HG03103 (cell line): ENCODE measurements at regions not wholly inside any gene's neighbourhood (a gene's known extent, or its start where the extent isn't known, plus 50 kb on each side); places are given as distances from the start of the nearest gene placed in this dataset.

Source experiments
- ATAC-seq: cut with Tn5 transposase; IDR thresholded peaks from one replicate; pipeline ENCODE4 v1.9.1; 2021; ENCODE audit warnings: low read depth; ENCODE audit not compliant: unreplicated experiment

DNA sequence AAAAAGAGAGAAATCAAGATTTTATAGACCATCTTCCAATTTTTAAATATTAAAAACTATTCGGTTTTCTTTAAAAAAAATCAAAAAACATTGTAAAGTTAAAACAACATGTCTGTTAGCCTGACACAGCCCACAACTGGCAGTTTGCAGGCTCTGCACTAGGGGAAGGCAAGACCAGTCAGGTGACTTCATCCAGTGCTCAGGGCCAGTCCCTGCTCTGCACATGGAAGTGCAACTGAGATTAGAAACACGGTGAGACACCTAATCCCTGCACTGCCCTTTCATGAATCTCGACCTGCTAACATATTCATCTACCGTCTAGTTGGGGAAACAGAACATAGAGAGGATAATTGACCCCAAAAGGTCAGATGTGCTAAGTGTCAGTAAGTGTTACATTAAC is 135.2 kb downstream of the BARD1 start:
- peak; percentile 78 for ATAC-seq

DNA sequence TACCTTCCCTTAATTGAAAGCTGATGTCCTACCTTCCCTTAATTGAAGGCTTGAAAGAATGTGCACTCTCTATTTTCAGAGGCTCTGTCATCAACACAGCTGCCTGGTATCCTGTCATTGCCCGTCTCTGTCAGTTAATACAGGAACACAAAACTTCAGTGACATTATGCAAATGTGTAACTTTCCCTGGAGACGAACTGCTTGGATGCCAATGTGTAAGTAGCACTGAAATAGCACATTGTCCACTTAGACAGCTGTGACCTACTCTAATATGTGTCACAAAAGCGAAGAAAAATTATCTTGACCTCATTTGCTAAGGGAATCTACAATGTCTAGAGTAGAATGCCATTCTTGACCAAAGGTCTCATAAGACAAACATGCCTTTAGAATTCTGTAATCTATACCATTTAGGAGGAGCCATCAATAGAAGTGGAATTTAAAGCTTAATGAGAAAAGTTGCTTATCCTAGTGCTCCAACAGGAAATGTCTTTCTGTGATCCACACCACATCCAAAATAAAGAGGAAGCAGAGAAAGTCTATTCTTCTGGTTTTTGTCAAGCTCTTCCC is 138.1 kb downstream of the BARD1 start:
- no peak for ATAC-seq

DNA sequence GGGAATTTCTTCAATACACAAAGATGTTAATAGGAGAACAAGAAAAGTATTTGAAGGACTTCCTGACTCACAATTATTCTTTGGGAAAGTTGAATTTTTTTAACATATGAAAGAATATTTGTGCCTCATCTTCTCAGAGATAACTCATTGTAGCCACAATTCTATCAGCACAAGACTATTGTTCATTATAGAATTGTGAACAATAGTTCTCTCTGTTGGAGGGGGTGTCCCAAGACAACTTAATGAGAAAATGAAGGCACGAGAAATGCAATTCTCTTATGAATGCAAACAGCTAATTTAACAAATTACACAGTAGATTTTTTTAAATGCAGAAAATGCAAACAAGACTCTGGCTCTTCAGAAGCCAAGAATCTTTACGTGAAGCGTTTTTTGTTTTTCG is 157.0 kb downstream of the BARD1 start:
- no peak for ATAC-seq

DNA sequence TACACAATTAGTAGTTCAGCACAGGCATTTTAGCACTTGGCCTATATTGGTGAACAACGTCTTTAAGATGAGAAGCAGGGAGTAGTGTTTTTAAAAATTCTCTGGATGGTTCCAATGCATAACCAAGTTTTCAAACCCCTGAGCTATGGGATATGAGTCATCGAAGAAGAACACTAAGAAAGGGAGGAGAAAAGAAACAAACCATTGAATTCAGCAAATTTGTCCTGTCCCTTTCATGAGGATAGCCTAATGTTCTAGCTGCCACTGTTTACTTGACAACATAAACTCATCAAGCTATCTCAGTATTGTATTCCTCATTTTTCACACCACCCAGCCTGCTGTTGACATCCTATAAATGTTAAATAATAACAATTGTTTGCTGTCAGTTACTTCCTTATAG is 158.0 kb downstream of the BARD1 start:
- no peak for ATAC-seq

DNA sequence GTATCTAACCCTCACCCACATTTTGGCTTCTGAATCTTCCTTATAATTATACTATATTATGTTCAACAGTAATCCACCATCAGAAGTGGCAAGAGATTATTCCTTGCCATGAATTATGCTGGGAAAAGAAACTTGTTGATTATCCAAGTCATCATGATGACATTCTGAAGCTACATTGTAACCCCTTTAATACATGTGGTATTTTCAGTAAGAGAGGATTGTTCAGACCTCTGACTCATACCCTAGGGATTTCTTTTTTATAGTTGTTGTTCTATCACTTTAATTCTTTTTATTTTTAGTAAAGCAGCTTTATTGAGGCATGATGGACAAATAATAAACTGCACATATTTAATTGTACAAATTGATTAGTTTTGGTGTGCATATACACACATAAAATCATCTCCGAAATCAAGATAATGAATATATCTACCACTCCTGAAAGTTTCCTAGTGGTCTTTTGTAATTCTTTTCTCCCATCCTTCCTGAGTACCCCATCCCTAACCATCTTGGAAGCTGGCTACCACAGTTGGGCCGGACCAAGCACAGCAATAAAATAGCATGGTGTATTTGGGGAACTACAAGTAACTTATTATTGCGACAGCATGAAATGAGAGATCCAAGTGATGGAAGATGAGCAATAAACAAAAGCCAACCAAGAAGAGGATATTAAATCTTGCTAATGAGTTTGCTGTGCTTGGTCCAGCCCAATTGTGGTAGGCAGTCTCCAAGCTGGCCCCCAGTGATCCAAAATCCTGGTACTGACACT is 159.9 kb downstream of the BARD1 start:
- no peak for ATAC-seq

DNA sequence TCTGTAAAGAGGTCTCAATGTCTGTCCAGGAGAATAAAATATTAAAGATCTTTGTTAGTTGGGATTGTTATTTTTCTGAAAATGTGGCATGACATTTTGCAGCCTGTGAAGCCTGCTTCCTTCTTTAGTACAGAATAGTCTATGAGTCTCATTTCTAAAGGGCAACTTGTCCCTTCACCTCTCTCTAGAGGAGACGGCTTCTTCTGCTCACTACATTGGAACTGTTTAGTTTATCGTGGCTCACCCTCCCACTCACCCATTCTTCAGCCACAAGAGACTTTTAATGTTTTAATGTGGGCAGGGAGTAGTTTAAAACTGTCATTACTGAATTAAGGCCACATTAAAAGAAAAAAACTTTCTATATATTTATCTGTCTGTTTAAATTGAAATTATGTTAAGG is 161.0 kb downstream of the BARD1 start:
- no peak for ATAC-seq

DNA sequence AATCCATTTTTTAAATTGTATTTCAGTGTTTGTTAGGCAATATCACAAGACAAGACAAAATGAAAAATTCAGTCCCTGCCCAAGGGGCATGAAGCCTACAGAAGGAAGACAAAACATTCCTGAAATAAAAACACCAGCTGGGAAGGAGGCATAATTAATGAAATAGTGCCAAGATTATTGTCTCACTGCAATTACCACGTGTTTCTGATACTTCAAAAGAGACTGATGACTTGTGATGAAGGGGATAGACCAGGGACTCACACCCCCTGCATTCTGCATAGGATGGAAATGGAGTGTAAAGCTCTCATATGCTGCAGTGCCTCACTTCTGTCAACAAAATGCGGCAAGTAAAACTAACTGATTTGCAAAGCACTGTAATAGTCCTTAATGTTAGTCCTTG is 178.1 kb downstream of the BARD1 start:
- ATAC-seq: no peak

DNA sequence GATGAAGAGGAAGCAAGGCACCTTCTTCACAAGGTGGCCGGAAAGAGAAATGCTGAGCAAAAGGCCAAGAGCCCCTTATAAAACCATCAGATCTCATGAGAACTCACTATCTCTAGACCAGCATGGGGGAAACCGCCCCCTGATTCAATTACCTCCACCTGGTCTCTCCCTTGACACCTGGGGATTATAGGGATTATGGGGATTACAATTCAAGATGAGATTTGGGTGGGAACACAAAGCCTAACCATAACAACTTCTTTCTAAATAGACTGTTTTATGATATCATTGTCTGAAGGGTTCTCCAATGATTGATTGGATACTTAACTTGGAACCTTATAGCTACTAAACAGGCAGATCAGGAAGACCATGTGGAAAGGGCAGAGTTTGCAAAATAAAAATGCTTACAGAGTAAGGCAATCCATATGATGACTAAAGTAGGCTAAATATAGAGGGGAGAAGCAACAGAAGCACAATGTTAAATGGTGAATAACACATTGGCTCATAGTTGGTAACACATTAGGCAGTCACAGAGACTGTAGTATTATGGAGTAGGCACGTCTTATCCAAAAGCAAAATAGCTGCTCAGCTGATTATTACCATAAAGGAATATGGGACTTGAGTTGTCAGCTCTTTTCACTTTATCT is 179.0 kb downstream of the BARD1 start:
- no peak for ATAC-seq

DNA sequence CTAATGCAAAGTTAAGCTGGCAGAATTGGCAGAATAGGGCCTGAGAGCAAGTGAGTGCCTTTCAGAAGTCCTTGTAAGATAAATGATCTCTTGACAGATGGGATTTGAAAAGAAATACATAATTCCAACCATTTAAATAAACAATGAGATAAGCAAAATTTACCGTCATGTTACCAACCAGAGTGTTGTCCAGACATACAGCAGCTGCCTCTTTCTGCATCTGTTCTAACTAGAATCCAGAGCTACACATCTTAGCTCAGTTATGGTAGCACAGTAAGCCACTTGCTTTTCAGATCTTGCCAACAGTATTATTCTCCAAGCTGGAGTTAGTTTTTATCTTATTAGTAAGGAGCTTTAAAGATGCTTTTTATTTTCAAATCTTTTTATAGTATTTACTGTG is 179.6 kb downstream of the BARD1 start:
- ATAC-seq: no peak
